NCI-H524 (cell line): ENCODE measurements at regions not wholly inside any gene's neighbourhood (a gene's known extent, or its start where the extent isn't known, plus 50 kb on each side); places are given as distances from the start of the nearest gene placed in this dataset.

Experiments
- DNase-seq, 2 experiments: peaks; one replicate each; lab custom pipeline; 2025; lab: John Stamatoyannopoulos, UW

GRCh38 chr16:5595849-5596248, 498.3 kb upstream of the EEF2KMT start:
- DNase-seq, result no peak

DNA sequence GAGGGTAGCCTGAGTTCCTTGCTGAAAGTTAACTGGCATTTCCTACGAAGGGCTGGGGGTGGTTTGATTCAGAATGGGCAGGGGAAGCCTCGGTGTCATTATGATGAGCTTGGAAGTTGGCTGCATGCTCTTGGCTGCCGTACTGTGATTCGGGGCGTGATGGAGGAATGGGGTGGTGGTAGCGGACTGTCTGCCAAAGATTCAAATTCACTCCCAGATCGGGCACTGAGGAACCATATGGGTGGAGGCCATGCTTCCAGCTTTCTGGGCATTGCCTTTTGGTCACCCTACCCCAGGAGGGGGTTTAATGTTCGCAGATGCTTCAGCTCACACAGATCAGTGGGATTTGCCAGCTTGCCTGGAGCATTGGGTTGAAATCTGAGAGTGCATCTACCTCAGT, 492.8 kb upstream of the EEF2KMT start:
- no peak for DNase-seq

DNA sequence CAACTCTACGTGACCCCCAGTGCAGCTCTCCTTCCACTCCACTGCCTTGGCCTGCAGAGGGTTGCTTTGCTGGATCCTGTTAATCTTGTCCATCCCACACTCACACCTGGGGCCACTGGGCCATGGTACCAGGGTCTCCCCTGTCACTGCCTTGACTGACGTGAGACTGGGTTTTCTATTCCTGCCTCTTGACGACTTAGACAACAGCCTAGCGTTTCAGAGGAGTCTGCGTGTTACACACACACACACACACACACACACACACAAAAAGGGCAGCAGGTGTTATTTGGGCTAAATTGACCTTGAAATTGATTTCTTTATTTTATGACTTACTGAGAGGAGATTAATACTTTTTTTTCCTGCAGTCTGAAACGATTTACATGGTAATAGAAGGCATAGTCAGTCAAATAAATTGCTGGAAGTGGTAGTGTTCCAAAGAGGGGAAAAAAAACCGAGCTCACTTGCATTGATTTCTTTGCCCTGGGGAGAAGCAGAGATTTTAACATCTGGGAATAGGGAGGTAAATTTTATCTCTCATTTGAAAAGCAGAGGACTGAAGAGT, 492.3 kb upstream of the EEF2KMT start:
- no peak for DNase-seq

DNA sequence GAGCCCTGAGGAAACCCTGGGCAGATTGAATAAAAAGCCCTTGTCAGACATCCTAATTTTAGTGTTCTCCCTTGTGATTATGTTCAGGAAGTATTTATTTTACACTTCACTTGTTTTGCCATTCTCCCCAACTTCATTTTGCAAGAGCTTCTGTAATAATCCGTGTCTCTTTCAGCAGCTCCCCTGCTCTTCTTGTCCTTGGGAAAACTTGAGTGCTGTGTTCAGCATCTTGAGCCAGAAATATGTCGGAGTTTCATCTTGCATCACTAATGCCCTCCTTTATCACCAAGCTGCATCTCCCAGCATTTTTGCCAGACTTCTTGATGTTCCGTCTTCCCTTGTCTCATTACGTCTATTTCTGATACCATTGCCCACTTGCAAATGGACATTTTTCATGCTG, 486.5 kb upstream of the EEF2KMT start:
- no peak for DNase-seq

DNA sequence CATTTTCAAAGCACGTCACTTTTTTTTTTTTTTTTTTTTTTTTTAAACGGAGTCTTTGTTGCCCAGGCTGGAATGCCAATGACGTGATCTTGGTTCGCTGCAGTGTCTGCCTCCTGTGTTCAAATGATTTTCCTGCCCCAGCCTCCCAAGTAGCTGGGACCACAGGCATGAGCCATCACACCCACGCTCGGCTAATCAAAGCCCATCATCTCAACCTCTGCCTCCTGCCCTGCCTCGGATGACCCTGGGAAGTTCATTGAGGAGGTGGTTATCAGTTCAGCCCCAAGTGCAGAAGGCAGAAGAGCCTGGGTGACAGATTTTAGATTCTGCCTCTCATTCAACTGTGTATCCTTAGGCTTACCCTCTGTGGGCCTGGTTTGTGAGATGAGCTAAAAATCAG, 484.9 kb upstream of the EEF2KMT start:
- no peak for DNase-seq

DNA sequence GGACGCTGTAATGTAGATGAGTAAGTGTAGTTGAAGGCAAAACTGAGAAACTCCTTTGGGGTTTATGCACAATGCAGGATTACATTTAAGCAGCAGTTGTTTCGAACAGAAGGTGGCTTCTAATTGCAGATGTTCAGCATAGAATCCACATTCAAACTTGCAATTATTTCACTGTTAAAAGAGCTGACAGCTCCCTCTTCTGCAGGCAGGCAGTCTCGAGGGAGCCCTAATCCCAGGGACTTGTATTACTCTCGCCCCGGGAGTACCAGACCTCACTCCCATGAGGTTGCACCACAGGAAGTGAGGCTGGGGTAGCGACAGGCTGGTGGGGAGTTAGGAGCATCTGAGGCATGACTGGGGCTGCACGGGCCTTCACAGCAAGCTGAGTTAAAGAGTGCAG, 484.3 kb upstream of the EEF2KMT start:
- DNase-seq, result no peak

- DNase-seq, result no peak
These were observed 483.8 kb upstream of the EEF2KMT start for GRCh38 chr16:5581428-5581827.

DNA sequence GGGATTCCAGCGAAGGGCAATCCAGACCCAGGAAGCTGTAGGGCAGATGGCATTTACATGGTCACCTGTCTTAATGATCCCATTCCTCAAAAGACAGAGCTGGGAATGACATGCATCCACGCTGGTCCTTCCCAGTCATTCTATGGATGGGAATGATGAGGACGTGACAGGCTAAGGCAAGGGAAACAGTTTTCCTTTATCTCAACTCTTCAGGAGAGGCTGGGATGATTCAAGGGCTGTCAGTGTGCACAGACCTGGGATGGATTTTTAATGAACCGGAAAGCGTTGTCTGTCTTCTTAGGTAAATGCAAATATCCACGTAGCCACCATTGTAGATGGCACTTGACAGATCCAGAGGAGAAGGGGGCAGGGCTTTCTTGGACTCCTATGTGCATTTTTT, 483.2 kb upstream of the EEF2KMT start:
- no peak for DNase-seq

DNA sequence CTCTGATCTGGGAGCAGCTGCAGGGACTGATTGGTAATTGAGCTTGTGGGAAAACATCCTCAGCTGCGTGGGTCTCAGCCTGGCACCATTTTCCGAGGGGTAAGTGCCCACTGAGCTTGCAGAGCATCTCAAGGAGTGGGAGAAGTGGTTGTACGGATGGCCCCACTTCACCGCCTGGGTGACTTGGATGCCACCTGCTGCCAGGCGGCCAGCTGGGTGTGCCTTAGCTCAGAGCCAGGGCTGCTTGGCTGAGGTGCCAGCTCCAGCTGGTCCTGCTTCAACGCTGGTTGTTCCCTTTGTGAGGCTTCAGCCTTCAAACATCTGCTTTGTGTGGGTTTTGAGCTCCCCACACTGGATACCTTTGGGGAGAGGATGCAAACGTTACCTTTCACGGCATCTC, 482.7 kb upstream of the EEF2KMT start:
- no peak for DNase-seq

DNA sequence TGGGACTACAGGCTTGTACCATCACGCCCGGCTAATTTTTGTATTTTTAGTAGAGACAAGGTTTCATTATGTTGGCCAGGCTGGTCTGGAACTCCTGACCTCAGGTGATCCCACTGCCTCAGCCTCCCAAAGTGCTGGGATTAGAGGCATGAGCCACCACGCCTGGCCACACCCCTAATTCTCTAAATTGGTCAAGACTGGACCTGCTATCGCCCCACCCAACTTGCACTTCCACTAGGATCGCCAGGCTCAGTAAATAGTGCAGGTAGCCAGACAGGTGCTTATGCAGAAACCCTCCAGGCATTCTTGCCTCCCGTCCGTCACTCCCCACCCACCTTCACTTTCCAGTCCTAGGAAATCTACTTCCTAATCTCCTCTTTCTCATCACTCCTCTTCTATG, 481.4 kb upstream of the EEF2KMT start:
- DNase-seq, result no peak

DNA sequence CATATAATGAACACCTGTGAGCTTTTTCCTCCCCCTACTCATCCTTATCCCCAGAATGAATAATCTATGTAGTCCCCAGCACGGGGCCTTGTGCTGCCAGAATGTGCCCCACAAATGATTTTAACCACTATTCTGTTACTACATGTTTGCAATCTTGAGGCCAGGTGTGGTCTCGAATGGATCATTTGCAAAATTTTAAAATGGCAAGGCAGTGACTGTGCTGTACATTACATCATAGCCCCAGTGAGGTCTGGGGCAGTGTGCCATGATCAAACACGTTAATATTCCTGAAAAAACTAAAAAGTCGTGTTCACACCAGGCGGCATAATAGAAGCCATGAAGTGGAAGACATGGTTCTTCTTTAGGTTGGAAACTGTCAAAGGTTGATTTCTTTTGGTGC, 479.9 kb upstream of the EEF2KMT start:
- no peak for DNase-seq

DNA sequence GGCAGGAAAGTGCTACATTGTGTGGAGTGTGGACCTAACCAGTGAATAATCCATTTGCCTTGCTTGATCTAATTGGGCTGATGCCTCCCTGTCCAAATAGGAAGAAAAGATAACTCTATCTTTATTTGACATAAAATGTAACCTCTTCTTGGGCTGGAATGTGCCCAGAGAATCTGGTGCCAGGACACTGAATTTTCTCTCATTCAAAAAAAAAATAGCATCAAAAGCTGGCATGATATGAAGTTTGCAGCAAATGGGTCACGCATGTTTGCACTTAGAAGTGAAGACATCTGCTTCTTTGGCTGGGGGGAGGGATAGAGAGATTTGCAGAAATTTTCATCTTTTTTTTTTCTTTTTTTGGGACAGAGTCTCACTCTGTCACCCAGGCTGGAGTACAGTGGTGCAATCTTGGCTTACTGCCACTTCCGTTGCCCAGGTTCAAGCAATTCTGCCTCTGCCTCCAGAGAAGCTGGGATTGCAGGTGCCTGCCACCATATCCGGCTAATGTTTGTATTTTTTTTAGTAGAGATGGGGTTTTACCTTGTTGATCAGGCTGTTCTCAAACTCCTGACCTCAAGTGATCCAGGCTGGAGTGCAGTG, 478.2 kb upstream of the EEF2KMT start:
- DNase-seq, result no peak

GRCh38 chr16:5575121-5575520, 477.5 kb upstream of the EEF2KMT start:
- no peak for DNase-seq

GRCh38 chr16:5572056-5572455, 474.5 kb upstream of the EEF2KMT start:
- DNase-seq, result no peak

GRCh38 chr16:5571446-5571845, 473.9 kb upstream of the EEF2KMT start:
- no peak for DNase-seq

DNA sequence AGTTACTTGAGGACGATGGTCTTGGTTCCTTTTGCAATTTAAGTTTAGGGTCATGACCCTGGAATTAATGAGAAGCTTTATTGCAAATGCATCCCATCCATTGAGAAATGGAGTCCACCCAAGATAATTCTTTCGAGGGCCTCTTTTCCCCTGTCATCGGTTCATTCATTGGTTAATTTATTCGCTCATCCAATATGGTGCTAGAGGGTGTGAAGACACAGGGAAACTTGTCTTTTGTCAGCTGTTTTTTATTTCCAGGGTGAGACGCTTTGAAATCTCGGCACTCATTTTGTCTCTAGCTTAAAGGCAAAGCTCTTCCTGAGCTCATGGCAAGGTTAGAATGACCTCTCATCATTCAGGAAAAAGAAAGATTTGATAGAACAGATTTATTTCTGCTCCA, 464.2 kb upstream of the EEF2KMT start:
- no peak for DNase-seq

GRCh38 chr16:5560084-5560483, 462.5 kb upstream of the EEF2KMT start:
- no peak for DNase-seq

DNA sequence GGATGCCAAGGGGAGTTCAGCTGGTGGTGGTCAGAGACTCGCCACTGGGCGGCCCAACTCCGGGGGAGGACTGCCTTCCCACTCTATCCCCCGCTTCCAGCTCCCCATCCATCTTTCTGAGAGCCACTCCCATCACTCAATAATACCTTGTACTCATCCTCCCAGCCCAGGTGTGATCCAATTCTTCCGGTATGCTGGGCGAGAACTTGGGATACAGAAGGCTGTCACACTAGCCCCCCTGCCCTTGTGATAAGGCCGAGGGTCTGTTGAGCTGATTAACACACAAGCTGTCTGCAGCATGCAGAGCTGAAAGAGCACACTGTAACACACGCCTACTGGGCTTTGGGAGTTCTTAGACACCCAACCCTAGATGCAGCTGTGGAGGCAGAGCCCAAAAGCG, 460.4 kb upstream of the EEF2KMT start:
- DNase-seq, result no peak

- no peak for DNase-seq
These were observed 459.9 kb upstream of the EEF2KMT start for GRCh38 chr16:5557448-5557847.

GRCh38 chr16:5556158-5556810, 458.7 kb upstream of the EEF2KMT start:
- no peak for DNase-seq

- no peak for DNase-seq
These were observed 454.3 kb upstream of the EEF2KMT start for GRCh38 chr16:5551909-5552308.

DNA sequence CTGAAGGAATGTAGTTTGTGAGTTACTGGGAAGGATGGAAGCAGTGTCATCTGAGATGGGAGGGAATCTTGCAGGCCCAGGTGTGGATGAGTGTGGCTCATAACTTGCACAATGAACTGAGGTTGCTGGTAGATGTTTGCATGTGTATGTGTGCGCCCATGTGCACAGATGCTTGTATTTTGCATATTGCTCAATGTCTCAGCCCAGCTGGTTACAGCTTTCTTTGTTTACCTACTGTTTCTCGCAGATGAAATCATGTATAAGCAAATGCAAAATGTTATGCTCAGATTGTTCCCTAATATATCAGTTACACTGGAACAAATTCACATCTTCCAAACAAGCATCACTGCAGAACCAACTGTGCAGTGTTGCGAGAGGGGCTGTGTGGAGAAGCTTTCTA, 452.2 kb upstream of the EEF2KMT start:
- DNase-seq, result no peak

DNA sequence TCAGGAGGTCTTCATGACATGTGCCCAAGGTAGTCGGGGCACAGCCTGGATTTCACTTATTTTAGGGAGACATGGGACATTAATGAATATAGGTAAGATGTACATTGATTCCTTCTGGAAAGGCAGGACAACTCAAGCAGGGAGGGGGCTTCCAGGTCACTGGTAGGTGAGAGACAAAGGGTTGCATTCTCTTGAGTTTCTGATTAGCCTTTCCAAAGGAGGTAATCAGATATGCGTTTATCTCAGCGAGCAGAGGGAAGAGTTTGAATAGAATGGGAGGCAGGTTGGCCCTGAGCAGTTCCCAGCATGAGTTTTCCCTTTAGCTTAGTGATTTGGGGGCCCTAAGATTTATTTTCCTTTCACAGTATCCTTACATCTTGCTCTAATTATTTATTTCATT, 443.8 kb upstream of the EEF2KMT start:
- no peak for DNase-seq

GRCh38 chr16:5537347-5537746, 439.8 kb upstream of the EEF2KMT start:
- no peak for DNase-seq
